Smooth muscle cell of the brain vasculature (primary cell): ENCODE measurements at regions not wholly inside any gene's neighbourhood (a gene's known extent, or its start where the extent isn't known, plus 50 kb on each side); places are given as distances from the start of the nearest gene placed in this dataset.

Source experiments
- DNase-seq: peaks from one replicate; pipeline ENCODE4 v3.0.0-alpha.2; 2012; ENCODE audit warnings: low read depth, low spot score

- DNase-seq = no peak
Measured at GRCh38 chr1:83673312-83673711, 325.6 kb downstream of the TTLL7 start.

DNA sequence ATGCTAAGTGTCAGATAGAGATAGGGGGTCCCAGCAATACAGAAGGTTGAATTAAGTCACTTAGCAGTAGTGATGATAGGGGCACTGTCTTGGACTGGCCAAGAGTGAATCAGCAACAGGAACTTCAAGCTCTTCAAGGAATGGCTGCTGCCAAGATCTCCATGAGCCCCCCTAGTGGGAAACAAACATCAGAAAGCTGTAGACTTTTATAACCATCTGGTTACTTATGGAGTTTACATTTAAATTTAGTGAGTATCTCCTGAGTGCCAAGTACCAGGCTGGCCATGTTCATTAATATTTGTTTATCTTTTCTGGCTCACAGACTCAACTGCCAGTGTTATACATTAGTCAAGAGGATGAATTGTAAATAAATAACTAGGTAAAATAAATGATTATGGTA is 327.3 kb downstream of the TTLL7 start:
- DNase-seq = no peak

GRCh38 chr1:83670909-83671565 is 327.9 kb downstream of the TTLL7 start:
- DNase-seq = no peak

- DNase-seq = no peak
Measured at GRCh38 chr1:83641796-83642443, 357.0 kb downstream of the TTLL7 start.

DNA sequence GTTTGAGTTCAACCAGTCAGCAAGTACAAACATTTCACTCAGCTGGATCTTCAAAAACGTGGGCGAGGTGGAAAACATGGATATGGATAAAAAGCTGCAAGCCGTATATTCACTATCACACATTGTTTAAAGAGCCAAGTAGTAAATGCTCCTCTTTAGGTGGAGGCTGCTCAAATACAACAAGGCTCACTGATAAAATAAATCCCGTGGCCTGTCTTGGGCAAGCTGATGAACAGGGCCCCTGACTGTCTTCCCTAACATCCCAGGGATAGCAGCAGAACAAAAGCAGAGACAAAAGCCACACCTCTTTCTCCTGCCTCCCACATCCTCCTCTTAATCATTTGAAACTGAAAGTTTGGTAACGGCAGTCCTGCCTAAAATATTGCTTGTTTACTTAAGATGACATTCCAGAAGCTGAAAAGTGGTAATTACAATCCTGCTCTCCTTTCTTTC is 357.7 kb downstream of the TTLL7 start:
- DNase-seq = peak; percentile 15

DNA sequence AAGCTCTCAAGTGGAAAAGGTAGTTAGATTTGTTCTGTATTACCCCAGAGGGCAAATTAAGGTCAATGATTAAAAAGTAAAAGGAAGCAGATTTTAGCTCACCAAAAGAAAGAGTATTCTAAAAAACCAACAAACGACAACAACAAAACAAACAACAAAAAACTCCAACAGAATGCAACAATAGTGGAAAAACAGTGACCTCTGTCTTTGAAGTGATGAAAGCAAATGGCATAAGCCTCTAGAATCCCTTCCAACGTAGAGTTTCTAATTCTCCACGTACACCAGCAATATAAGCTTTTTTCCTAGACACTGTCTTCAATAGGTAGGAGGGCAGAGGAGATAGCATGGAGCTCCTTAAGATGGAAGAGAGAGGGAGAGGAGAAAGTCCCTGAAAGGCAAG is 359.1 kb downstream of the TTLL7 start:
- no peak for DNase-seq

DNA sequence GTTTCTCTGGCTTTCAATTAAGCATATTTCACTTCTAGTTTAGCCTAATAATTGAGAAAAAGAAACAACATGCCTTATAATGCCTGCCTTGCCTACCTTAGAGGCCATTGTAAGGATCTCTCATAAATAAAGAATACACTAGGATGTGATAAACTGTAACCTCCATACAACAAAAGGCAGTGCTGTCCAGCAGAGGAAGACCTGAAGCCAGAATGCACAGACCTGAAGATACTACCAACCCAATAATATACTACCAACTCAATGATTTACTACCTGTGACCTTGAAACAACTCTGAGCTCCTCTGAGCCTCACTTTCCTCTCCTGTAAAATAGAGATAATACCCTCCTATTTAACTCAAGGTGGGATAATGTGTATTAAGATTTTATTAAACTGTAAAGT is 361.3 kb downstream of the TTLL7 start:
- DNase-seq = no peak

DNA sequence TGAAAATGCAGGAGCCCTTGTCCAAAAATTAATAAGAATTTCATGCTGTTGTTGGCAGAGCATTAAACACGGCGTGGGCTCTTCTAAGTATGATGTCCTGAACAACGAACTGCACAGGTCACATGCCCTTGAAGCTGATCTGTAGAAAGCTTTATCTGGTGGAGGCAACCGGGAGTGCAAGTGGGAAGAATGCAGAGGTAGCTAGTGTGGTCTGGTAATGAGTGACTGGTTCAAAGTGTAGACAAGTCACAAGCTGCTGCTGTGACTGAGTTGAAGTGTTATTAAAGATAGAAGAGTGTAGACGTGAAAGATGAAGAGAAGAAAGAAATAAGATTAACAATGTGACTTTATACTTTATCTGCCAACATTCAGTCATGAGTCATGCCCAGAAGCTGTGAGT is 361.9 kb downstream of the TTLL7 start:
- no peak for DNase-seq

DNA sequence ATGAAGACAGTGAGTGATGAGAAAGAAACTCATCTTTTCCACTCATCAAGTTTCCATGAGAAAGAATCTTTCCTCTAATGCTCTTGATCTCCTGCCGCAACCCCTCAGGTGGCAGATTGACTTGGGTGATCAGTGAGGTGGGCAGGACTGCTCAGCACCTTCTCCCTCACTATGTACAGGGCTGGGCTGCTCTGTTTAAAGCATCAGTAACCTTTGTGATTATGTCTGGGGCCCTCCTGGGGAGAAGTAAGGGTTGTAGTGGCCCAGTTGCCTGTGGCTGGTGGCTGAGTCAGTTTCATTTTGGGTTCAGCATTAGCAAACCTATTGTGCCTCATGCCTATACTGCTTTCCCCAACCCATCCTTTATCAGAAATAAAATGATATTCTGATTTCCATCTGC is 366.0 kb downstream of the TTLL7 start:
- DNase-seq = no peak

GRCh38 chr1:83631851-83632250 is 367.1 kb downstream of the TTLL7 start:
- no peak for DNase-seq

DNA sequence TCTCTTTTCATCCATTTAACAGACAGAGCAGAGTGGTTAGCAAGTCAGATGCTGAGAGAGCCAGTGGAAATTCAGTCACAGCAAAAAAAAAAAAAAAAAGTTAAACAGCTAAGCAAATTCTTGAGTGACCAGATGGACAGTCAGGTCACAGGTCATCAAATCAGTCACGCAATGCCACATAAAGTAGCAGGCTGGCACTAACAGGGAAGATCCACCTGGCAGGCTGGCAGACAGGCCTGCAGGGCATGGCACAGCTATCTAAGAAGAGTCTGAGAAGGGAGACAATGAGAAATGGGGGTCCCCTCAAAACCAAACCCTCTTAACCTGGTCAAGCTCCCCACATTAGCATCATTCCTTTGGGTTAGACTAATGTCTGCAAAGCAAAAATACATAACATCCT is 371.9 kb downstream of the TTLL7 start:
- no peak for DNase-seq

DNA sequence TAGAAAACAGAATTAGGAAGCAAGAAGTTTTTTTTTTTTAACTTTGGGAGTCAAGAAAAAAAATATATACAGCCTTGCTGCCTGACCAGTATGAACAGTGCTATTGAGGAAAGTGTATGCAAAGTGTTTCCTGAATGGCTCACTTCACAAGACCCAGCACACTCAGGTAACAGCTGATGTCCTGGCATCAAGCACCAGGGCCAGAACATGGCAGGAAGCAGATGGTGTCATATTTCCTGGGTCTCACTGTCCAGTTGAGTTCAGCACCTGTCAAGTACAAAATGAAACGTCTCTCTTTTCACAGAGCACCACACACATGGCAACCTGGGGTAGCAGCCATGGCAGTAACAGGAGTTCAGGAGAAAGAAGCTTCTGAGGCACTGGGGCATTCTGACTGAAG is 372.3 kb downstream of the TTLL7 start:
- no peak for DNase-seq

DNA sequence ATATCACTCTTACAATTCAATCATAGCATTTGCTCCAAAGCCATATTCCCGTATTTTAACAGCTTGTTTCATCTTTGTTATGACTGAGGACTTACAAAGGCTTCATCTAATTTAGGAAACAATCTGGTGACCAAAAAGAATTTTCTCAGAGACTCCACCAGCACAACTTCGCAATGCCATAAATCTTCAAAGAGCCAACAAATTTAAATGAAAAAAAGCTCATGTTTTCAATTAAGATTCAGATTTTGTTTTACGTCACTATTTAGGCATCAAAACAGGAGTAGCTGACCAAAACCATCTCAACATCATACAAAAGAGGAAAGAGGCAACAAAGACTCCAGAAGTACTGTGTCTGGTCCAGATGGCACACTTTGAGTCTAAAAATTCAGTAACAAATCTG is 373.3 kb downstream of the TTLL7 start:
- DNase-seq = no peak

GRCh38 chr1:83620016-83620415 is 378.9 kb downstream of the TTLL7 start:
- DNase-seq = no peak

DNA sequence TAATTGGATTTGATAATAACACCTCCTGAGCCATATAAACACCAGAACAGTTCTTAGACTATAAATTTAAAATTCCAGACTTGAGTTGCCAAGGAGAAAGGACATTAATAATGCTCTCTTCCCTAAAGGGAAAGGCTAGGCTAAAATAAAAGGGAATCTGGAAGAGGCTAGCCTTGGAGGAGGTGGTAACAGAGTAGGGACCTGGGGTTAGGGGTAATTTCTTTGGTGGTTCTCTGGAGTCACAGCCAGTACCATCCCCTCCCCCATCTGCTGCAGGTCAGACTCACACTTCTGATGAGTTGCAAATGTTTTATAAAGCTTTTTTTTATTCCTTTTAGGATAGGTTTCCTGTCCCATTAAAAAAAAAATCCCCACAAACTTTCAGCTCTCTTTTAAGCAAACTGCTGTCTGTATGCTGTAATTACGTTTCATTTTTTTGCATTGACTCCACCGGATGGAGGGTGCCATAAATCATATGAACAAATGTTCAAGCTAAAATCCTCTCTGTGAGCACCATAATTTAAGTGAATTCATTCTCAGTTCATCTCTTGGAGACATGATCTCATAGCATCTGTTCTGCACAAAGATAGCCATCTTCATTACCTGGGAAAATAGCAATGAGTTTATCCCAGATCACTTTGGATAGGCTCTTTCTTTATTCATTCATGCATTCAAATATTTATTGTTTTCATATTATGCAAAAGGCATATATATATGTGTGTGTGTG is 379.6 kb downstream of the TTLL7 start:
- no peak for DNase-seq

DNA sequence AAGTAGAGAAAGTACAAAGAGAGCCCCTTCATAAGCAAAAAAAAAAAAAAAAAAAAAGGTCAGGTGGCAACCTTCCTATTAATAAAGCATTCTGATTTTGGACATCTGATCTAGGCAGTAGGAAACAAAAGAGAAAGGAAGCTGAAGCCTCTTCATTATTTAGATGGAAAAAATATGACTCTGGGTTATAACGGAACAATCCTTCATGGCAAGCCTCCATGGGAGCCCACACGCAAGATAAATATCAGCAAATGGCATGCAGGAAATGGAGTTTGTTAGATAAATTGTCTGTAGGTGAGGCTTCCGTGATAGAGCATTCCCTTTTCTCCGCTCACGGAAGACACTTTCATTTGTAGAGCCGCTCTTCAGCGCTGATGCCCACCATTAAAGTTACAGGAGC is 381.0 kb downstream of the TTLL7 start:
- DNase-seq = no peak

DNA sequence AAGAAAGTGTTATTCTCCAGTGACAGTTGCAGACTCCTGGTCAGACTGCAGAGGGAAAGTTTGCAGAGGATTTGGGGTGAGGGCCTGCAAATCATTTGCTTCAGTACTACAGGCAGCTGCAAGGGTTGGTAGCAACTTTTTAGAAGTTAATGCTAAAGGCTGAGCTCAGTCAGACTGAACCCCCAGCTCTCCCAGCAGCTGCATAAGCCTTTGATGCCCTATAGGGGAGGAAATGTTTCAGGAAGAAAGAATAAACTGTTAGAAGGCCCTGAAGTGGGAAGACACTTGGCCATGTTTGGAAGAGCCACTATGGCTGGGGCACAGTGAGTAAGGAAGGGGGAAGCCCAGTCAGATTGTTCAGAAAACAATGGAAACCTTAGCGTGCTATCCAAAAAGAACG is 383.6 kb downstream of the TTLL7 start:
- DNase-seq = no peak

DNA sequence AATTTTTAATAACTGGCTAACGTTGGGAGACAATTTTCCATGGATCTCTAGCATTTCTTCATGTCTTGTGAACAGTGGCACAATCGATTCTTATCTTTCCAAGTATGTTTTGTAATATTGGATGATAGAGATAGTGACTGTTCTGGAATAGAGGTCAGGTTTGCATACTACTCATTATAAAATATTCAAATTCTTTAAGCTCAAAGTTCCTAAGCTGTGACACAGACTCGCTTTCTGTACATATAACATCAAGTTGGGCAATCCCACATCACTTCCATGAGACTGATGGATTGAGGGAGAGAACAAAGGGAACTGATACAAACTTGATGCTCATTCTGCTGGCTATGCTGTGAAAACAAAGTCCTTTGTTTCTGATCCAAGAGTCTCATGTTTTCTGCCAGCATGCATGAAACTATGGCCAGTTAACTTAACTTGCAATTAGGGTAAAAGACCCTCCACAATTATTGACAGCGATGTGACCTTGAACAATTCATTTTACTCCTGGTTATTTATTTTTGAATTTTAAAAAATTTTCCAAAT is 392.4 kb downstream of the TTLL7 start:
- no peak for DNase-seq

DNA sequence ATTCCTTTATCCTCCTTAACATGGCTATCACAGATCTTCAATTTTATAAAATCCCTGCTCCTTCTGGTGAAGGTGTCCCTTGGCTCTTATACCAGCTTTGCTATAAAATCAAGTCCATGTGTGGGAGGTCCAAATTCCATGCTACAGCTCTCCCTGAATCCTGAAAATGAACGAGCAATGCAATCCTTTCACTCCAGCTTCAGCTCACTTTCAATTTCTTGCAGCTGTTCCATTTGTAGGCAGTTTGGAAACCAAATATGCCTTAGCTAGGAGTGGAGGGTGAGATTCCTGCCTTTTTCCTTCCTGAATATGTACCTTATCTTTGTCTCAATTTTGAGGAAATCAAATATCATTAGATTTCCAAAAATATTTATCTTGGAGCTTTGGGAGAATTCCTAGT is 402.6 kb downstream of the TTLL7 start:
- DNase-seq = no peak

GRCh38 chr1:83593073-83593472 is 405.9 kb downstream of the TTLL7 start:
- no peak for DNase-seq

GRCh38 chr1:83588140-83588539 is 410.8 kb downstream of the TTLL7 start:
- no peak for DNase-seq

DNA sequence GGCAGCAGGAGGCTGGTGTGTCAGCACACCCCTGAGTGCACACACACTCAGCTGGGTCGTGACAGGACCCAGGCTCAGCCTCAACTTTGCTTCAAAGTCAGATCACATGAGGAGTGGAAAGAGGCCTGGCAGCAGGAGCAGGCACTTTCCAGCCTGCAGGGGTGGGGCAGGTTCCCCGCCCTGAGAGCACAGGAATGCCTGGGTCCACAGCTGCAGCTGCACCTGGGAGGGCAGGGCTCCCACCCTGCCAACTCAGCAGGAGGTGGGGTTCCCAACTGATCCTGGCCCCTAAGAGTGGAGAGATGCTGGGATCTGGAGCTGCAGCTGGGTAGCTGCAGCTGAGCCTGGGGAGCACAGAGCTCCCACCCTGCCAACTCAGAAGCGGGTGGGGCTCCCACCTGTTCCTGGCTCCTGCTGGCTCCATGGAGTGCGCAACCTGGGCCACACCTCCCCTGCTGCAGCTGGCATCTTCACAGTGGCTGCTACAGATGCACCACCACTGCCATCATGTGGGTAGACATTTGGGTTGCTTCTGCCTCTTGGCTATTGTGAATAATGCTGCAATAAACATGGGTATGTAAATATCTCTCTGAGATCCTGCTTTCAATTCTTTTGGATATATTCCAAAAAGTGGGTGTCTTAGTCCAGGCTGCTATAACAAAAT is 415.4 kb downstream of the TTLL7 start:
- no peak for DNase-seq
